Duodenal mucosa (tissue), 2 donors: ENCODE measurements at regions not wholly inside any gene's neighbourhood (a gene's known extent, or its start where the extent isn't known, plus 50 kb on each side); places are given as distances from the start of the nearest gene placed in this dataset.

Source experiments
- H3K27ac ChIP-seq: one replicate; pipeline ENCODE4 v1.7.0; 2013; ENCODE audit warnings: low read depth, low read length
- H3K27me3 ChIP-seq, 2 donors: one replicate each; pipeline ENCODE4 v1.7.0; 2013; ENCODE audit warnings: low read length in 2 of 2, control low read depth in 1 of 2; ENCODE audit not compliant: insufficient read depth in 2 of 2, control insufficient read depth in 1 of 2
- H3K36me3 ChIP-seq, 2 donors: one replicate each; pipeline ENCODE4 v1.7.0; 2013; ENCODE audit warnings: low read length in 2 of 2, control low read depth in 1 of 2; ENCODE audit not compliant: insufficient read depth in 2 of 2, control insufficient read depth in 1 of 2
- H3K4me1 ChIP-seq, 2 donors: one replicate each; pipeline ENCODE4 v1.7.0; 2013; ENCODE audit warnings: low read length in 2 of 2, control low read depth in 1 of 2; ENCODE audit not compliant: insufficient read depth in 2 of 2, control insufficient read depth in 1 of 2
- H3K4me3 ChIP-seq, 2 donors: one replicate each; pipeline ENCODE4 v1.7.0; 2013; ENCODE audit warnings: low read length in 2 of 2, low read depth in 1 of 2
- H3K9ac ChIP-seq, 2 donors: one replicate each; pipeline ENCODE4 v1.7.0; 2013; ENCODE audit warnings: low read length in 2 of 2, low read depth in 1 of 2
- H3K9me3 ChIP-seq, 2 donors: one replicate each; pipeline ENCODE4 v1.7.0; 2013; ENCODE audit warnings: low read length in 2 of 2, control low read depth in 1 of 2; ENCODE audit not compliant: control insufficient read depth in 1 of 2

- no peak overlapping the region for H3K9ac ChIP-seq
- no peak overlapping the region for H3K27ac ChIP-seq
- peaks cover 0 to 2% of the 10 kb centered on the region in 2 donors for H3K9me3 ChIP-seq
- no peaks in the 10 kb centered on the region for H3K27me3 ChIP-seq
- H3K36me3 ChIP-seq: no peaks in the 10 kb centered on the region
- H3K4me1 ChIP-seq: no peaks in the 10 kb centered on the region
- H3K4me3 ChIP-seq: no peak overlapping the region
Observed at GRCh38 chr1:218667781-218668516, 322.8 kb downstream of the TGFB2 start.

- no peak overlapping the region for H3K4me3 ChIP-seq
- no peak overlapping the region for H3K9ac ChIP-seq
- no peaks in the 10 kb centered on the region for H3K27me3 ChIP-seq
- H3K27ac ChIP-seq: no peak overlapping the region
- H3K9me3 ChIP-seq: peaks cover 0 to 2% of the 10 kb centered on the region in 2 donors
- H3K36me3 ChIP-seq: no peaks in the 10 kb centered on the region
- H3K4me1 ChIP-seq: no peaks in the 10 kb centered on the region
Observed at GRCh38 chr1:218669431-218669830, 324.3 kb downstream of the TGFB2 start.

GRCh38 chr1:218670875-218671274 lies 325.7 kb downstream of the TGFB2 start:
- Histone ChIP-seq H3K27ac (no peak overlapping the region), H3K4me1 (no peaks in the 10 kb centered on the region), H3K9ac (no peak overlapping the region), H3K36me3 (no peaks in the 10 kb centered on the region), H3K9me3 (peaks cover 0 to 2% of the 10 kb centered on the region in 2 donors), H3K27me3 (no peaks in the 10 kb centered on the region), H3K4me3 (no peak overlapping the region)

- no peaks in the 10 kb centered on the region for H3K36me3 ChIP-seq
- no peaks in the 10 kb centered on the region for H3K9me3 ChIP-seq
- H3K27ac ChIP-seq: no peak overlapping the region
- H3K9ac ChIP-seq: no peak overlapping the region
- no peaks in the 10 kb centered on the region for H3K27me3 ChIP-seq
- H3K4me1 ChIP-seq: no peaks in the 10 kb centered on the region
- no peak overlapping the region for H3K4me3 ChIP-seq
Observed at GRCh38 chr1:218671573-218671972, 326.4 kb downstream of the TGFB2 start.

GRCh38 chr1:218673170-218673569 lies 328.0 kb downstream of the TGFB2 start:
- H3K27me3 ChIP-seq: no peaks in the 10 kb centered on the region
- H3K36me3 ChIP-seq: no peaks in the 10 kb centered on the region
- no peaks in the 10 kb centered on the region for H3K9me3 ChIP-seq
- H3K9ac ChIP-seq: no peak overlapping the region
- no peaks in the 10 kb centered on the region for H3K4me1 ChIP-seq
- H3K27ac ChIP-seq: no peak overlapping the region
- H3K4me3 ChIP-seq: no peak overlapping the region

- no peaks in the 10 kb centered on the region for H3K36me3 ChIP-seq
- H3K9me3 ChIP-seq: no peaks in the 10 kb centered on the region
- no peaks in the 10 kb centered on the region for H3K4me1 ChIP-seq
- H3K27ac ChIP-seq: no peak overlapping the region
- no peak overlapping the region for H3K4me3 ChIP-seq
- H3K27me3 ChIP-seq: no peaks in the 10 kb centered on the region
- H3K9ac ChIP-seq: no peak overlapping the region
Observed at GRCh38 chr1:218674280-218674773, 329.2 kb downstream of the TGFB2 start.

- no peaks in the 10 kb centered on the region for H3K9me3 ChIP-seq
Observed at GRCh38 chr1:218677026-218677425, 331.9 kb downstream of the TGFB2 start.

GRCh38 chr1:218679391-218679790 lies 334.3 kb downstream of the TGFB2 start:
- Histone ChIP-seq H3K4me3 (no peak overlapping the region), H3K4me1 (no peaks in the 10 kb centered on the region), H3K36me3 (no peaks in the 10 kb centered on the region), H3K27ac (no peak overlapping the region), H3K9me3 (no peaks in the 10 kb centered on the region), H3K27me3 (no peaks in the 10 kb centered on the region), H3K9ac (no peak overlapping the region)

More at GRCh38 chr1:218677026-218677425, 331.9 kb downstream of the TGFB2 start:
- Histone ChIP-seq H3K36me3 (no peaks in the 10 kb centered on the region), H3K4me3 (no peak overlapping the region), H3K9ac (no peak overlapping the region), H3K27ac (no peak overlapping the region), H3K27me3 (no peaks in the 10 kb centered on the region), H3K4me1 (no peaks in the 10 kb centered on the region)

GRCh38 chr1:218679988-218680748 lies 335.0 kb downstream of the TGFB2 start:
- no peaks in the 10 kb centered on the region for H3K27me3 ChIP-seq
- H3K9ac ChIP-seq: no peak overlapping the region
- no peak overlapping the region for H3K27ac ChIP-seq
- H3K9me3 ChIP-seq: no peaks in the 10 kb centered on the region
- H3K4me3 ChIP-seq: no peak overlapping the region
- H3K4me1 ChIP-seq: no peaks in the 10 kb centered on the region
- no peaks in the 10 kb centered on the region for H3K36me3 ChIP-seq

- H3K9ac ChIP-seq: no peak overlapping the region
- H3K4me3 ChIP-seq: no peak overlapping the region
- H3K4me1 ChIP-seq: no peaks in the 10 kb centered on the region
- no peaks in the 10 kb centered on the region for H3K27me3 ChIP-seq
- H3K36me3 ChIP-seq: no peaks in the 10 kb centered on the region
- no peak overlapping the region for H3K27ac ChIP-seq
- no peaks in the 10 kb centered on the region for H3K9me3 ChIP-seq
Observed at GRCh38 chr1:218683242-218683641, 338.1 kb downstream of the TGFB2 start.
